Lower leg skin (tissue), 3 donors: ENCODE measurements at regions not wholly inside any gene's neighbourhood (a gene's known extent, or its start where the extent isn't known, plus 50 kb on each side); places are given as distances from the start of the nearest gene placed in this dataset.

Experiments used
- POLR2A ChIP-seq, 2 donors: fragments of 450-650 bp; IDR thresholded peaks; one replicate each; pipeline ENCODE4 v1.6.1; 2016 to 2017; ENCODE audit warnings: antibody characterized with exemption in 2 of 2, mild to moderate bottlenecking in 1 of 2, moderate library complexity in 1 of 2
- TF ChIP-seq, protein P1 (sequence below), 3 donors: fragments of 450-650 bp; IDR thresholded peaks; one replicate each; pipeline ENCODE4 v1.5.1; 2016; ENCODE audit warnings: antibody characterized with exemption in 3 of 3, mild to moderate bottlenecking in 3 of 3, moderate library complexity in 2 of 3

DNA sequence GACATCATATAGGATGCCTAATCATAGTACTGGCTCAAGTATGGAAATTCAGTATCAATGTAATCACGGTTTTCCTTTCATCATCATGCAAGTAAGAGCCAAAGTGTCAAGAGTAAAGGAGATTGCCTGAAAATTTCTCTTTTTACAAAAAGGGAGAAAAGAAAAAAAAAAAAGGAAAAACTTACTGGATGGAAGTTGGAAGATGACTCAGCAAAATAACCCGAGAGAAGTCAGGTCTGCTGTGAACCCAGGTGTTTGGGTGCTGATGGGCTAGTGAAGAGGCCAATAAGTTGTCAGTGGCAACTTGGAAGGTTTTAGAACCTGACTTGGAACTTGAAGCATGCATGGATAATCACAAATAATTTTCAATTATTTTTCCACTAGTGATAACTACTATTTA, 441.9 kb upstream of the SLC14A2 start:
- TF ChIP-seq, protein P1, sequence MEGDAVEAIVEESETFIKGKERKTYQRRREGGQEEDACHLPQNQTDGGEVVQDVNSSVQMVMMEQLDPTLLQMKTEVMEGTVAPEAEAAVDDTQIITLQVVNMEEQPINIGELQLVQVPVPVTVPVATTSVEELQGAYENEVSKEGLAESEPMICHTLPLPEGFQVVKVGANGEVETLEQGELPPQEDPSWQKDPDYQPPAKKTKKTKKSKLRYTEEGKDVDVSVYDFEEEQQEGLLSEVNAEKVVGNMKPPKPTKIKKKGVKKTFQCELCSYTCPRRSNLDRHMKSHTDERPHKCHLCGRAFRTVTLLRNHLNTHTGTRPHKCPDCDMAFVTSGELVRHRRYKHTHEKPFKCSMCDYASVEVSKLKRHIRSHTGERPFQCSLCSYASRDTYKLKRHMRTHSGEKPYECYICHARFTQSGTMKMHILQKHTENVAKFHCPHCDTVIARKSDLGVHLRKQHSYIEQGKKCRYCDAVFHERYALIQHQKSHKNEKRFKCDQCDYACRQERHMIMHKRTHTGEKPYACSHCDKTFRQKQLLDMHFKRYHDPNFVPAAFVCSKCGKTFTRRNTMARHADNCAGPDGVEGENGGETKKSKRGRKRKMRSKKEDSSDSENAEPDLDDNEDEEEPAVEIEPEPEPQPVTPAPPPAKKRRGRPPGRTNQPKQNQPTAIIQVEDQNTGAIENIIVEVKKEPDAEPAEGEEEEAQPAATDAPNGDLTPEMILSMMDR (IDR thresholded peaks at IDR 0.05) = no peak
- TF ChIP-seq POLR2A (IDR thresholded peaks at IDR 0.05) = no peak
